Activated CD8-positive, alpha-beta memory T cell treated with anti-CD3 and anti-CD28 coated beads for 36 hours (primary cell): ENCODE measurements at regions not wholly inside any gene's neighbourhood (a gene's known extent, or its start where the extent isn't known, plus 50 kb on each side); places are given as distances from the start of the nearest gene placed in this dataset.
"Not testable (repeated sequence)": the region's sequence is repeated elsewhere in the genome, so short reads cannot be mapped to it uniquely, and the experiment has no call there.

ENCODE experiments used
- CTCF ChIA-PET: fragments of 350-600 bp; sonication (Branson Sonifier 250); formaldehyde crosslinking; loops from one replicate; lab custom pipeline; 2021; ENCODE audit warnings: antibody characterized with exemption; lab: Charles Lee
- POLR2A ChIA-PET: fragments of 350-600 bp; sonication (Branson Sonifier 250); formaldehyde crosslinking; loops from one replicate; lab custom pipeline; 2021; ENCODE audit warnings: antibody characterized with exemption; lab: Charles Lee

- POLR2A ChIA-PET, result no interaction called here
These were observed 155.6 kb downstream of the SAMD5 start for GRCh38 chr6:147664092-147664491.

GRCh38 chr6:147666255-147666654 is 157.8 kb downstream of the SAMD5 start:
- ChIA-PET POLR2A (no interaction called here), CTCF (no interaction called here)

More at GRCh38 chr6:147664092-147664491, 155.6 kb downstream of the SAMD5 start:
- CTCF ChIA-PET, result interaction anchor here (0.7 kb wide), 1 partner anchor 156 kb away, joined by 5 read pairs; no protein-coding TSS in a partner anchor

- CTCF ChIA-PET, result no interaction called here
These were observed 158.6 kb downstream of the SAMD5 start for GRCh38 chr6:147667082-147667481.

GRCh38 chr6:147674099-147674498 is 165.6 kb downstream of the SAMD5 start:
- ChIA-PET POLR2A (no interaction called here), CTCF (no interaction called here)

More at GRCh38 chr6:147667082-147667481, 158.6 kb downstream of the SAMD5 start:
- POLR2A ChIA-PET, result no interaction called here

- ChIA-PET CTCF (interaction anchor here (0.6 kb wide), 1 partner anchor 61 kb away, joined by 3 read pairs; no protein-coding TSS in a partner anchor), POLR2A (no interaction called here)
These were observed 166.3 kb downstream of the SAMD5 start for GRCh38 chr6:147674794-147675193.

GRCh38 chr6:147675281-147675680 is 166.8 kb downstream of the SAMD5 start:
- CTCF ChIA-PET, result no interaction called here
- POLR2A ChIA-PET, result no interaction called here

GRCh38 chr6:147676495-147677199 is 168.2 kb downstream of the SAMD5 start:
- CTCF ChIA-PET, result no interaction called here
- POLR2A ChIA-PET, result no interaction called here

GRCh38 chr6:147677647-147678046 is 169.2 kb downstream of the SAMD5 start:
- CTCF ChIA-PET, result no interaction called here
- POLR2A ChIA-PET, result no interaction called here

- ChIA-PET CTCF (no interaction called here), POLR2A (no interaction called here)
These were observed 169.8 kb downstream of the SAMD5 start for GRCh38 chr6:147678253-147678652.

GRCh38 chr6:147684906-147685305 is 176.4 kb downstream of the SAMD5 start:
- CTCF ChIA-PET, result no interaction called here
- POLR2A ChIA-PET, result no interaction called here

GRCh38 chr6:147689398-147689797 is 180.9 kb downstream of the SAMD5 start:
- POLR2A ChIA-PET, result no interaction called here
- CTCF ChIA-PET, result no interaction called here

- ChIA-PET POLR2A (no interaction called here), CTCF (no interaction called here)
These were observed 183.0 kb downstream of the SAMD5 start for GRCh38 chr6:147691446-147691845.

- CTCF ChIA-PET, result no interaction called here
- POLR2A ChIA-PET, result no interaction called here
These were observed 184.7 kb downstream of the SAMD5 start for GRCh38 chr6:147693181-147693580.

- CTCF ChIA-PET, POLR2A ChIA-PET: not testable (repeated sequence)
These were observed 186.1 kb downstream of the SAMD5 start for GRCh38 chr6:147694556-147694955.

GRCh38 chr6:147695819-147696218 is 187.3 kb downstream of the SAMD5 start:
- POLR2A ChIA-PET, result no interaction called here
- CTCF ChIA-PET, result no interaction called here

GRCh38 chr6:147699140-147699539 is 190.7 kb downstream of the SAMD5 start:
- ChIA-PET POLR2A (no interaction called here), CTCF (no interaction called here)

- ChIA-PET POLR2A (no interaction called here), CTCF (no interaction called here)
These were observed 191.1 kb downstream of the SAMD5 start for GRCh38 chr6:147699637-147700036.

GRCh38 chr6:147700436-147701209 is 192.1 kb downstream of the SAMD5 start:
- ChIA-PET CTCF (no interaction called here), POLR2A (no interaction called here)

- POLR2A ChIA-PET, result no interaction called here
- CTCF ChIA-PET, result no interaction called here
These were observed 196.2 kb downstream of the SAMD5 start for GRCh38 chr6:147704691-147705090.

GRCh38 chr6:147707524-147707923 is 199.0 kb downstream of the SAMD5 start:
- CTCF ChIA-PET, result no interaction called here
- POLR2A ChIA-PET, result no interaction called here

- POLR2A ChIA-PET, result no interaction called here
- CTCF ChIA-PET, result no interaction called here
These were observed 199.7 kb downstream of the SAMD5 start for GRCh38 chr6:147708170-147708569.
